H54 (cell line): ENCODE measurements at regions not wholly inside any gene's neighbourhood (a gene's known extent, or its start where the extent isn't known, plus 50 kb on each side); places are given as distances from the start of the nearest gene placed in this dataset.
"Not testable (repeated sequence)": the region's sequence is repeated elsewhere in the genome, so short reads cannot be mapped to it uniquely, and the experiment has no call there.

Source experiments
- DNase-seq: peaks from one replicate; pipeline ENCODE4 v3.0.0; 2011; ENCODE audit warnings: low spot score, mixed read lengths; ENCODE audit not compliant: insufficient read length
- FAIRE-seq: peaks from 3 replicates; lab custom pipeline; 2011; peaks lifted over from hg19 to GRCh38; lab: Jason Lieb, UNC
- POLR2A ChIP-seq: IDR thresholded peaks from 2 replicates; pipeline ENCODE4 v1.6.1; 2011; ENCODE audit warnings: low read depth, mild to moderate bottlenecking, low read length

GRCh38 chr22:23497016-23497885 is 82.8 kb downstream of the IGLL1 start:
- FAIRE-seq (no peak), DNase-seq (no peak)
- no peak for TF ChIP-seq POLR2A

- no peak for TF ChIP-seq POLR2A
- FAIRE-seq (no peak), DNase-seq (no peak)
Measured at GRCh38 chr22:23496445-23496833, 83.7 kb downstream of the IGLL1 start.

- TF ChIP-seq POLR2A, result no peak
- FAIRE-seq (no peak), DNase-seq (no peak)
Measured at GRCh38 chr22:23495614-23496444, 84.3 kb downstream of the IGLL1 start.

DNA sequence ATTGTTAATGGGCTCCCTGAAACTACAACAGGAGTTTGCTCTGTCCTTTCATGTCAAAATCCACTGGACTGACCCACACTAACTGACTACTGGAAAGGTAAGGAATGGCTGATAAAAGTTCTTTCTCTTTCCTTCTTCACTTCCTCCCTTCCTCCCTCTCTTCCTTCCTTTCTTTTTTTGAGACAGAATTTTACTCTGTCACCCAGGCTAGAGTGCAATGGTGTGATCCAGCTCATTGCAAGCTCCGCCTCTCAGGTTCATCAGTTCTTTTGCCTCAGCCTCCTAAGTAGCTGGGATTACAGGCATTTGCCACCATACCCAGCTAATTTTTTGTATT is 85.2 kb downstream of the IGLL1 start:
- no peak for FAIRE-seq
- DNase-seq, result no peak
- TF ChIP-seq POLR2A, result no peak

GRCh38 chr22:23485490-23485889 is 94.6 kb downstream of the IGLL1 start:
- DNase-seq, result no peak
- no peak for TF ChIP-seq POLR2A
- FAIRE-seq, result peak; percentile 97

DNA sequence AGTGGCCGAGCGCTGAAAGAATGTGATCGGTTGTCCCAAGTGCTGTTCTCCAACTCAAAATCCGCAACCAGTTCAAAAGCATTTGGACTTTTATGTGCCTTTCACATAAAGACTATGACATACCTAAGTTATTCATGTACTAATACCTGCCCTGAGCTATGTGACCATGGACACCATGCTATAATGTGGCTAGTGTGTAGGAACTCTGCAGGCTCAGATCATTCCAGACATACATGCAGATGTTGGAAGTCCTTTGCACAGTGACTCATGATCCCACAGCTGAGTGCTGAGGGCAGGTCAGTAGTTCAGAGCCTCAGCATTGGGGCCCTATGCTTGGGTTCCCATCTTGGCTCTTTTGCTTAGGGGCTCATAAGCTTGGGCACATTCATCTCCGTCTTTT is 95.4 kb downstream of the IGLL1 start:
- DNase-seq (no peak), FAIRE-seq (no peak)
- TF ChIP-seq POLR2A, result no peak

- FAIRE-seq, result no peak
- no peak for DNase-seq
- no peak for TF ChIP-seq POLR2A
Measured at GRCh38 chr22:23481369-23481768, 98.7 kb downstream of the IGLL1 start.

GRCh38 chr22:23478175-23478574 is 101.9 kb downstream of the IGLL1 start:
- no peak for TF ChIP-seq POLR2A
- DNase-seq (no peak), FAIRE-seq (no peak)

GRCh38 chr22:23474531-23474930 is 105.6 kb downstream of the IGLL1 start:
- not testable (repeated sequence) for FAIRE-seq, DNase-seq

DNA sequence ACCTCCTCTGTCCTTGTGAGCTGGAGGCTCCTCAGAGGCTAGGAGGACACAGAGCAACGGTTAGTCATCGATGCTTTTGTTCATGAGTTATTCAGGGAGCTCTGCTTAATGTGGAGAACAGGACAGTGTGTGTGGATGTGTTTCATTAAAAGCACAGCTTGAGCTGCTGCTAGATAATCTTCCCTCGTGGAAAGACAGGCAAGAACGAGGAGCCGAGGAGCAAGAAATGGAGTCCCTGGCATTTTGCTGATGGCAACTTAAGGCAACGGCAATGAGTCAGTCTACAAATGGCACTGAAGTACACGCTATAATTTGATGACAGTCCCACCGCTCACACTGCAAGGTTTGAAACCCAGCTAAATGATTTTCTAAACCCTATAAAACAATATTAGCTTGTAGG is 106.2 kb downstream of the IGLL1 start:
- no peak for TF ChIP-seq POLR2A
- DNase-seq (no peak), FAIRE-seq (no peak)

DNA sequence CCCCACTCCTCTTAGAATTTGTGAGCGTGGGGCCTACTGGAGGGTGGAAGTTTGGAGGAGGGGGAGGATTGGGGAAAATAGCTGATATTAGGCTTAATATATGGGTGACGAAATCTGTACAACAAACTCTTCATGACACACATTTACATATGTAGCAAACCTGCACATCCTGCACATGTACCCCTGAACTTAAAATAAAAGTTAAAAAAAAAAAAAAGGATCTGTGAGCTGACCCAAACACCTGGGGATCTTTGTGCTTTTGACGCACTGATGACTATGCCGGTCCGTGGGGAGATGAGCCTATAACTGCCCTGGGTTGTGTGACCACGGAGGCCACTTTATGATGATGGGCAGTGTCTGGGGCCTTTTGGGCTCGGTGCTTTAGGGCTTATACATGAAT is 107.7 kb downstream of the IGLL1 start:
- not testable (repeated sequence) for DNase-seq, FAIRE-seq

DNA sequence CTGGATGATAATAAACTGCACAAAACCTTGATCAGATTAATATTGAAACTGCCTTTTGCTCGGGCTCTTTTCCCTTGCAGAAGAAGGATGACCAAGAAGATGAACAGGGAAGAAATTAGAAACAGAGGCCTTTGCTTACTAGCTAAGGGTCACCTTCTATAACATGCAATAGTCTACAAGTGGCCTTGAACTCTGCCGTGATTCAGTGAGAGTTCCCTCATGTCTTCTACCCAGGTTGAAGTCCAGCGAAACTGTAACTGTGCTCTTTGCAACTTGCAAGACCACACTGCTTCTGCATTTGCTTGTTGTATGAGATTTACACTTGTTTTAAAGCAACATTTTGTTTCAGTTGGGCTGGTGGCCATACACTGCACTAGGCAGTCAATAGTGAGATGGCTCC is 108.4 kb downstream of the IGLL1 start:
- no peak for TF ChIP-seq POLR2A
- DNase-seq (no peak), FAIRE-seq (no peak)

- FAIRE-seq (no peak), DNase-seq (no peak)
- TF ChIP-seq POLR2A, result no peak
Measured at GRCh38 chr22:23470811-23471389, 109.2 kb downstream of the IGLL1 start.

GRCh38 chr22:23467721-23468294 is 112.3 kb downstream of the IGLL1 start:
- no peak for TF ChIP-seq POLR2A
- DNase-seq (no peak), FAIRE-seq (no peak)
